NCI-H526 (cell line): ENCODE measurements at regions not wholly inside any gene's neighbourhood (a gene's known extent, or its start where the extent isn't known, plus 50 kb on each side); places are given as distances from the start of the nearest gene placed in this dataset.
"Not testable (repeated sequence)": the region's sequence is repeated elsewhere in the genome, so short reads cannot be mapped to it uniquely, and the experiment has no call there.

Experiments used
- DNase-seq, 2 experiments: peaks; one replicate each; lab custom pipeline; 2025; lab: John Stamatoyannopoulos, UW

DNA sequence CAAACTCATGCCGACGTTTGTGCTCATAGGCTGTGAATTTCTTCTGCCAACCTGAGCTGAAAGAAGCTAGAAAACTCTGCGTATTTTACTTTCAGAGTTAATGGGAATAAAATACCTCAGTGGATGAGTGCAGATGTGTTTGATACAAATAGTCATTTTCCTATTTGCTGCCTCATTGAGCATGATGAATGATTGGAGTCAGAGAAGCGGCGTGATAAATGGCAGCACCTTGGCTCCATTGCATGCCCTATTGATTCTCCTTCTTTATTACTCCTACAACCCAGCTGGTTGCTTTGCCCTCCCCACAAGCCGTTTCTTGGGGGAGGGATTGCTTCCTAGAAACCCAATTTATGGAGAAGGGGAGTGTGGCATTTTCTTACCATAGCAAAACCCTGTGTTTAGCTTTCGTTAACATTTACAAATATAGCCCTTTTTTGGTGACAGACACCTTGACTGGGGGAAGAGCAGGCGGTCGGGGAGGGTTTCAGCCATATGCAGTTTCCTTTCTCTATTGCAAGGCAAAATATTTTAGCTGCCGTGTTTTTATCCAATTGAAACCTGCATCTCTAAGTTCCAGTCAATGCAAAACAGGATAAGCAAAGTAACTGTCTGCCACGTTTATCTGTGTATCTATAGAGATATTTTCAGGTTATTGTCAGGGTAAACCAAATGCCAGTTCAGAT, 93.1 kb upstream of the TBCA start:
- peak in 1 of 2 experiments; percentile 15 for DNase-seq

- no peak for DNase-seq
These were observed 91.8 kb upstream of the TBCA start for GRCh38 chr5:77867914-77868313.

DNA sequence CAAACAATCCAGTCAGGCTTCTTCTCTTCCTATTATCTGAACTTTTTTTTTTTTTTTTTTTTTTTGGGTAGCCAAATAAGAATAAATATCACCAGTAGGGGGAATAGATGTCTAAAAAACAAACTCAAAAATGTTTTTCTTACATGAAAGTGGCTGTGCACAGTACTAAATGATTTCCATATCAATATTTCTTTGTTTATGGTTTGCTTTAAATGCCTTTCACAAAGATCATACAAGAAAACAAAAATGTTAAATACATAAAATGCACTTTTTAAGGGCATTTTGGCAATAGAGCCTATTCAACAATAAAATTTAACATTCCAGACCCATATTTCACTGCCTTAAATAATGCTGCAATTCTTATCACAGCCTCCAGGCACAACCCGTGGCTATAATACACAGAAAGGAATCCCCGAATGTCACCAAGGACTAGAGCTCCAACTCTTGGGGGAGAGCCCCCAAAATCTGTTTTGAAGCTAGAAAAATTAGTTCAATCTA, 91.1 kb upstream of the TBCA start:
- no peak for DNase-seq

DNA sequence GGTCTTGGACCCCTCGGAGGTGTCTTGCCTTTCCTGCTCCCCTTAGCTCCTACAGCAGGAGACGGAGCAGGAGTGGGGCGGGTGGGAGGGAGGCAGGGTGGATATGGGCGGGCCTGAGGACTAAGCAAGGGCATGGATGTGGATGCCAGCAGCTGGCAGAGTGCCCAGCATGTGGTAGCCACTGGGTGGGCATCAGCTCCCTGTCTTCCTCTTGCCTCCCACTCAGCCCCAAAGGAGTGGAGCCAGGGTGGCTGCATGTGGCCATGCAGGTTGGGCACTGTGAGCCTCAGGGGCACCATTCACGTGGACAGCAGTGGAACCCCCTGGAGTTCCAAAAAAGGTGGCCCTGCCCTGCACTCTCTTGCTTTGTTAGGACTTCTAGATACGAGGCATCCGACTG, 90.1 kb upstream of the TBCA start:
- no peak for DNase-seq

DNA sequence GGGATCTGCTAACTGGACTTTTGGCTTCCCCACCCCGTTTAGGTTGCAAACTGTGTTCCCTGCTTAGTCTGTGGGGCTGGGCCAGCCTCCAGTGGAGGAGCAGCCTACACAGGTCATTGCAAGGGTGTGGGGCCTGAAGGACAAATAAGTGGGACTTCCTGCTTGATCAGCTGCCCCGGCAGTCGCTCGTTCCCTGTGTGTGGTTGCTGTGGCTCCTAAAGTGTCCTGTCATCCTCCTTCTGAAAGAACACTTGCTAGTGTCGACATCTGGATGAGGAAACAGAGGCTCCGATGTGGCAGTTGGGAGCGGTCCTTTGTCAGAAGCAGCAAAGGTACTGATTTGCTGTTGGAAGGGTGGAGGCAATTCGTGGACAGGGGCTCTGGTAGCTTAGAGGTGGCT, 88.9 kb upstream of the TBCA start:
- no peak for DNase-seq

- DNase-seq = no peak
These were observed 87.0 kb upstream of the TBCA start for GRCh38 chr5:77863181-77863580.

DNA sequence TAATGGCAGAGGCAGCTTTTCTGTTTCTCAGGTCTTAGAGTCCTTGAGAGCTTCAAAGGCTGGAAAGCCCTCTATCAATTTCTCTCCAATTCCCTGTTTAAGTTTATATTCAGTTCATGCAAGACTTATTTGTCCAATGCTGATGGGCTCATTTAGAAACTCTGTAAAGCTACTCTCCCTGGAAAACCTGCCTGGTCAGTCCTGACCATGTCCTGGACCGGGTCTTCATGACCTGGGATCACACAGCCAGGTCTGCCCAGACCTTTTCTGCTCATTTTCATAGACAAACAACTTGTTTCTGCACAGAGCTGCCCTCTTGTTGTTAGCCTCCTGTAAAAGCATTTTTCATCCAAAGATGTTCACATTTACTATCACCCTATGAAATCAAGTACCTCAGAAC, 85.4 kb upstream of the TBCA start:
- peak in 1 of 2 experiments; percentile 22 for DNase-seq

GRCh38 chr5:77859306-77859705, 83.2 kb upstream of the TBCA start:
- no peak for DNase-seq

GRCh38 chr5:77858678-77859077, 82.5 kb upstream of the TBCA start:
- DNase-seq = not testable (repeated sequence)

GRCh38 chr5:77855369-77855768, 79.2 kb upstream of the TBCA start:
- no peak for DNase-seq

GRCh38 chr5:77853353-77853907, 77.3 kb upstream of the TBCA start:
- no peak for DNase-seq

DNA sequence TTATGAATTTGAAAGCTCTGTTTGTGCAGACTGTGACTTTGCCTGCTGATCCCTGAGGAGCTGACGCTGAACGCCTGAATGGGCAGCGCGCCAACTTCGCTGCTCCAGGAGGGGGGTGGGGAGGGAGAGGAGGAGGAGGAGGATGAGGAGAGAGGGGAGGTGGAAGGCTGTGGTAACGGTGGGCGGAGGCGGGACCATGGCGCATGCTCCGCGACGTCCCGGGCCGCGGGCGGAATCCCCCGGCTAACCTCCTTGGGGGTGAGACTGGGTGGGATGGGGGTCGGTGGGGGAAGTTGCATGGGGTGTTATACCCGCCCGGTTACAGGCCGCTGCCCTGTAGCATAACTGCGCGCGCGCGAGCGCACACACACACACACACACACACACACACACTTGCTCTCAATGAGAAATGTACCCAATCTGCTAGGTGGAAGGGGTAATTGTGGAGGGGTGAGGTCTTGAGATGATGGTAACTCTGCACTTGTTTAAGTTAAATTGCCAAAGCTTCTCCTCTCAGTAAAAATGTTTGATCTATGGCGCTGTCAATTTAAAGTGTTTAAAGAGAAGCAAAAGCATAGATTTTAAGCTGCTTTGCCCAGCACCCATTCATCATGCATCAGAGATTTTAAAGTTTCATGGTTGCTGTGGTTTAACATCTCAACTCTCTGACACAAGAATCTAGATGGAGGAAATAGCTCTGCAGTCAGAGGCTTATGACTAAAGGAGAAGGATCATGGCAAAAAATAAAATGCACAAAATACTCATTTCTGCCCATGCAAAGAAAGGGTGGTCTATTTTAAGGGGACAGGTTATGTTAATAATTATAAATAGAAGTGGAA, 76.6 kb upstream of the TBCA start:
- no peak for DNase-seq

- DNase-seq = no peak
These were observed 76.0 kb upstream of the TBCA start for GRCh38 chr5:77852068-77852513.

GRCh38 chr5:77851176-77852067, 75.3 kb upstream of the TBCA start:
- DNase-seq = no peak

DNA sequence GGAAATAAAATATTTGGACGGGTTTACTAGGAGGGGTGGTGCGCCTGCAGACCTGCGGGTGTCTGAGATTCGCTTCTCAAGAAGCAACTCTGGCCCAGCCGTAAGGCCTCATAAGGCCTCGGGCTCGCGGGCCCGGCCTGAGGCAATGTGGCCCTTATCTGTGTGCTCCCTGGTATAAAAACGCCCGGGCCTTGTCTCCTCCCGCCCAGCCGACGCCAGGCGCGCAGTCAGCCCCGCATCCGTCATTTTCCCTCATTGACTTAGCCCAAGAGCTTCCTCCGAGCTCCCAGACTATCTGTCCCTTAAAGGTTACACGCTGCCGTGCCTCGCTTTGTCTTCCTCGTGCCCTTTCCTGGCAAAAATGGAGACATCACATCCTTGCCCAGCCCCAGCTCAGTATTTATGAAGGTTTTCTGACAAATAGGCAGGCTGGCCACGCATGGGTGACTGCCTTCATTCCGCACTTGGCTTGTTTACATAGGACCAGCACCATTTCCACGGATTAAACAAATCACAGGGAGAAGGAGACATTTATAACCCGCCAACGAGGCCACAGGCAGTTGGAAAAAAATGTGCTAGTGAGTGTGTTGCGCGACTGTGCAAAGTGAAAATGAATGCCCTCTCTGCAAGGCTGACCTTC, 74.5 kb upstream of the TBCA start:
- peak in 1 of 2 experiments; percentile 12 for DNase-seq

DNA sequence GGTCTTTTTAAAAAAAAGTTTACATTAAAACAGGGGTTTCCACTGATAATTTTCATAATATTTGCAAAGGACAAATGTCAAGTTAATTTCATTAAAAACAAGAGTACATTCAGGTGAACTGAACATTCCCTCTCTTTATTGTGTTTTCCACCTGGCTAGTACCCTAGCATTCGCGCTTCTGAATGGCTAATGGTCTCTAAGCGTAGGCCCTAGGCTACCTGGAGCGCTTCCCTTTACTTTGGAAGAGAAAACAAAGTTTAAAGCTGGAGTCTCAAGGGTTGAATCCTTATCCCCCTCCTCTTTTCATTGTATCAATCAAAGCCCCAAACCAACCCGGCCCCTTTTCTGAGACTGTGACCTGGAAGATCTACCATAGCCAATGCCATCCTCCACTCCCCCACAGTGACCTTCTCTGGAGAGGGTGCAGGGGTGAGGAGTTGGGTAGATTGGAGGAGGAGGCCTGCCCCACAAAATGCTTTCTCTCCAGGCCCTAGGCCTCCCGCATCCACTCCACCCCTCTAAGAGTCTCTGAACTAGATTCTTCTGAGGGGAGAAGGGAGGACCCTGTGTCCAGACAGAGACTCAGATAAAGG, 73.3 kb upstream of the TBCA start:
- DNase-seq = no peak

DNA sequence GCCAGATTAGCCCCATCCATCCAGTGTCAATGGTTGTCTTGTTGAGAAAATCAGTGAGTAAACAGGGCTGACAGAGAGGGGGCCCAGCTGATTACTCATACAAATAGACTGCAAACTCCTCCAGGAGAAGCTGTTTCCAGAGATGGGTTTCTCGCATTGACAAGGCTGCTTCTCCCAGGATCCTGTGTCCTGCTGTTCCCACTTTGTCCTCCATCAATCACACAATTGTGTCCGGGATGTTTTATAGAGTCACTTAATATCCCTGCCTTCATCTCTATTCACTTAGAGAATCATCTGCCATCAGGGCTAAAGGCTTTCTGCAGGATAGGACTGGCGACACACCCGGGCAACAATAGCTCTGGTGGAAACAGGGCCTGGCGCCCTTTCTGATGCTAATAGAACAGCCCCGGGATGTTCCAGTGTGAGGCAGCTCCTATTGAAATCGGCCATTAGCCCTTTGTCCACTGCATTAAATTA, 71.7 kb upstream of the TBCA start:
- DNase-seq = no peak

DNA sequence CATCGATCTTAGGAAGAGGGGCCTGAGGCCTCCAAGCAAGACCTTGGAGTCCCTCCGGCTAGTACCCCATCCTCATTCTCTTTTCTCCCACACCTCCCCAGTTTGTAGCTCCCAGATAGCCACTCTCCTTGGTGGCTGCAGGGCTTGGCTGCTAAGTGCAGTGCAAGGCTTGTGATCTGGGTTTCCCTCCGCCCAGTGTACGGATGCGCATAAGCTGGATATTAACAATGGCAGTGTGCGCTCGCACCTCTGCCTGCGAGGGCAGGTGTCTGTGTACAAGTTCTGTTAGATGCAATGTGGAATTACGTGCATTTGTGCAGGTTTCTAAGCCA, 71.0 kb upstream of the TBCA start:
- no peak for DNase-seq

DNA sequence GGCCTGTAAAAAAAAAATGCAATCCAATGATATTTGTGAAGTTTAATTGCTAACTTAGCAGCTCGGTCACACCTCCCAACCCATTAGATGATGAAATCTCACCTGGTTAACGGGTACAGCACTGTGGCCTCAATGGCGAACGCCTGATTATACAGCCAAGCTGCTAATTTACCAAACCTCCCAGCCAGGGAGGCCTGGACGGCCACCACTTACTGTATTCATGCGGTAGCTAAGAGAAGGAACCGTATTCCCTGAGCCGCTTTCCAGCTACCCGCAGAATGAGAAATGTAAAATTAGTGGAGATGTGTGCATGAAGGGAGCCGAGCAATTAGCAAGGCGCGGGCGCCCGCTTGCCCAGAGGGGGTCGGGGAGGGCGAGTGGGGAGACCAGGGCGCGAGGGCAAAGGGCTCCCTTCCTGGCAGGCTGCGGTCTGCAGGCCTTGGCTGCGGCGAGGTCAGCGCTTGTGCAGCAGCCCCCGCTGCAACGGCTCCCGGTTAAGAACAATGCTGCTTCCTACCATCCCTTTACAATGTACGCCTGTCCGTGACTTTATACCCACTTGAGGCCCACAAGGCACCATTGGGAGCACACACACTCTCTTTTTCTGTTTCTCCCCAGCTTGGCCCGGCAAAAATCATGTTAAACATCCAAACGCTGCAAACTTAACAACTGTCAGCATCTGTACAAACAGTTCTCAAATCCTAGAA, 70.4 kb upstream of the TBCA start:
- DNase-seq = no peak

- DNase-seq = no peak
These were observed 69.1 kb upstream of the TBCA start for GRCh38 chr5:77845324-77845646.
